Bronchial epithelial cell (primary cell): ENCODE measurements at regions not wholly inside any gene's neighbourhood (a gene's known extent, or its start where the extent isn't known, plus 50 kb on each side); places are given as distances from the start of the nearest gene placed in this dataset.

Experiments used
- DNase-seq: peaks from one replicate; pipeline ENCODE4 v3.0.0-alpha.2; 2010; ENCODE audit warnings: low read depth
- FAIRE-seq: peaks from 2 replicates; lab custom pipeline; 2011; peaks lifted over from hg19 to GRCh38; lab: Jason Lieb, UNC
- H3K27me3 ChIP-seq: 2 replicates; pipeline ENCODE4 v1.5.1; 2011; ENCODE audit warnings: low read length; ENCODE audit not compliant: control insufficient read depth, insufficient read depth
- H3K36me3 ChIP-seq: 2 replicates; pipeline ENCODE4 v1.5.1; 2011; ENCODE audit warnings: low read length; ENCODE audit not compliant: control insufficient read depth, insufficient read depth
- H3K4me3 ChIP-seq: 2 replicates; pipeline ENCODE4 v1.5.1; 2011; ENCODE audit warnings: mild to moderate bottlenecking, low read depth, low read length, control low read depth
- TF ChIP-seq, protein P1 (sequence below): IDR thresholded peaks from 2 replicates; pipeline ENCODE4 v1.5.1; 2011; ENCODE audit warnings: mild to moderate bottlenecking, moderate library complexity, low read length, control low read depth, inconsistent platforms; ENCODE audit not compliant: insufficient read depth, severe bottlenecking

DNA sequence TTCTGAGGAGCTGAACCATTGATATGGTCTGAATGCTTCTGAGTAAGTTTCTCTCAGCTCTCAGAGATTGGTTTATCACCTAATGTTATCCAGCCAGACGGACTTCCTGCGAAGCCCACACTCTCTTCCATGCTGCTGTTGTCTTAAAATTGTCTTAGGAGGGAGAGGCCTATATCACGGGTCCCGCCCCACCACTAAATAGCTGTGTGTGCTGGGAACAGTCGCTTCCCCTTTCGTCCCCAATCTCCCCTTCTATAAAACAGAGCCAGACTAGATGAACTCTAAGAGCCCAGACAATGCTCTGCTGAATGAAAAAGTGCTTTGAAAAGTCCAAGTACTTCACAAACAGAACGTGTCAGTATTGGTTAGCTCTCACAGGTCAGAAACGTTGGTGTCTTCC, 81.4 kb upstream of the AKIP1 start:
- no peaks in the 10 kb centered on the region for H3K27me3 ChIP-seq
- H3K4me3 ChIP-seq = no peak overlapping the region
- no peaks in the 10 kb centered on the region for H3K36me3 ChIP-seq
- TF ChIP-seq, protein P1, sequence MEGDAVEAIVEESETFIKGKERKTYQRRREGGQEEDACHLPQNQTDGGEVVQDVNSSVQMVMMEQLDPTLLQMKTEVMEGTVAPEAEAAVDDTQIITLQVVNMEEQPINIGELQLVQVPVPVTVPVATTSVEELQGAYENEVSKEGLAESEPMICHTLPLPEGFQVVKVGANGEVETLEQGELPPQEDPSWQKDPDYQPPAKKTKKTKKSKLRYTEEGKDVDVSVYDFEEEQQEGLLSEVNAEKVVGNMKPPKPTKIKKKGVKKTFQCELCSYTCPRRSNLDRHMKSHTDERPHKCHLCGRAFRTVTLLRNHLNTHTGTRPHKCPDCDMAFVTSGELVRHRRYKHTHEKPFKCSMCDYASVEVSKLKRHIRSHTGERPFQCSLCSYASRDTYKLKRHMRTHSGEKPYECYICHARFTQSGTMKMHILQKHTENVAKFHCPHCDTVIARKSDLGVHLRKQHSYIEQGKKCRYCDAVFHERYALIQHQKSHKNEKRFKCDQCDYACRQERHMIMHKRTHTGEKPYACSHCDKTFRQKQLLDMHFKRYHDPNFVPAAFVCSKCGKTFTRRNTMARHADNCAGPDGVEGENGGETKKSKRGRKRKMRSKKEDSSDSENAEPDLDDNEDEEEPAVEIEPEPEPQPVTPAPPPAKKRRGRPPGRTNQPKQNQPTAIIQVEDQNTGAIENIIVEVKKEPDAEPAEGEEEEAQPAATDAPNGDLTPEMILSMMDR = no peak
- no peak for FAIRE-seq
- DNase-seq = no peak

DNA sequence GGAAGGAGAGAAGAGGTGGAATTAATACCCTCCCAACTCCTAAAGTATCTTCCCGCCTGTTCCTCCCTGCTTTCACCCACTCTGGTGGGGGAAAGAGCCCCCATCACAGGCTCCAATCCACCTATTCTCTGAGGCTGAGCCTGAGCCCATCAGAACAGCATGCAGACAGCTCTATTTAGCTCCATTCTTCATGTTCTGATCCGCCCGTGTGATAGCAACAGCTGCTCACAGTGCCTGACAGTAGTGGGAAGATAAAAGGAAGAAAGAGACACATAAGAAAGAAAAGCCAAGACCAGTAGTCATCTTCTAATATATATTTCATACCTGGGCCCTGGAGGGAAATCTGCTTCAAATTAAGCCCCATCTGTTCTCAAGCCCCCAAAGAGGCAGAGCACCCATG, 80.3 kb upstream of the AKIP1 start:
- DNase-seq (no peak), FAIRE-seq (no peak)
- TF ChIP-seq, protein P1 = no peak
- Histone ChIP-seq H3K27me3 (no peaks in the 10 kb centered on the region), H3K36me3 (no peaks in the 10 kb centered on the region), H3K4me3 (no peak overlapping the region)

DNA sequence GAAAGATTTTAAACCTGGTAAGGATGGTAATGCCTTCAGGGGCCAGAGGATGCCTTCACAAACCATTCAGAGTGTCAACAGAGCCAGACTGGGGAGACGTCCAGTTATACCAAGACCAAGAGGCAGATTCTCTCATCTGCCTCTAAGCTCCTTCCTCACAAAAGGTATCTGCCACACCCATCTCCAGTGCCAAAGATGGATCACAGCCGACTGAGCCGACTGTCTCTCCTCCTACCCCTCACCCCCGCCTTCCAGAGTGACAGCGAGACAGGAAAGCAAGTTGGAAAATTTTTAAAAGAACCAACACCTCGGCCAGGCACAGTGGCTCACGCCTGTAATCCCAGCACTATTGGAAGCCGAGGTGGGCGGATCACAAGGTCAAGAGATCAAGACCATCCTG, 79.1 kb upstream of the AKIP1 start:
- H3K36me3 ChIP-seq = no peaks in the 10 kb centered on the region
- FAIRE-seq (no peak), DNase-seq (no peak)
- no peaks in the 10 kb centered on the region for H3K27me3 ChIP-seq
- TF ChIP-seq, protein P1 = no peak
- H3K4me3 ChIP-seq = no peak overlapping the region

DNA sequence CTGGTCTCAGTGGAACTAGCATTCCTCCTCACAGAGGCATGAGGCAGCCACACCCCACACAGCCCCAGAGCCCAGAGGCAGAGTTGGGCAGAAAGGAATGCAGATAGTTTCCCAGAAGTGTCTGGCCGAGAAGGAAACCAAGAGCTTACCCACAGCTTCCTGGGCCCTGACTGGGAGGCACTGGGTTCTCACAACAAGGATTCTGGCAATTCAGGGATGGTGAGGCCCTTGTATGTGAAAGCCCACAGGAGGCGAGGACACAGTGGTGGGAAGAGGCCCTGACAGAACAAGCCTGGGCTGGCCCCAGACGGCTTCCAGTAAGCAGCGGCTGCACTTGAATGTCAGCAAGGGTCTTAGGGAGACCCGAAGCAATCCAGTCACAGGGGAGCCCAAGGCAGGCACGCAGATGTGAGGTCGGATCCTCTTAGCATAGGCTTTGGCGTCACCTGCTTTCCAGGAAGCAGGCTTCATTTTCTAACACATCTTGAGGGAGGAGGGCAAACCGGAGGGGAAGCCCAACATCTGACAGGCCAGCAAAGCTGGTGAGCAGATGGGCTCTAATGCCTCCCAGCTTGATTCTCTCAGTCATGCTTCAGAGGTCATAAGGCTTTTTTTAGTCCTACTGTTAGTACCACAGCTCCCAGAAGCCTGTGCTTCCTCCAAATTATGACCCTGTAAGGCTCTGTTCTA, 78.3 kb upstream of the AKIP1 start:
- H3K36me3 ChIP-seq = no peaks in the 10 kb centered on the region
- no peak overlapping the region for H3K4me3 ChIP-seq
- H3K27me3 ChIP-seq = no peaks in the 10 kb centered on the region
- FAIRE-seq = peak; percentile 79
- DNase-seq = peak; percentile 80
- TF ChIP-seq, protein P1 = no peak

DNA sequence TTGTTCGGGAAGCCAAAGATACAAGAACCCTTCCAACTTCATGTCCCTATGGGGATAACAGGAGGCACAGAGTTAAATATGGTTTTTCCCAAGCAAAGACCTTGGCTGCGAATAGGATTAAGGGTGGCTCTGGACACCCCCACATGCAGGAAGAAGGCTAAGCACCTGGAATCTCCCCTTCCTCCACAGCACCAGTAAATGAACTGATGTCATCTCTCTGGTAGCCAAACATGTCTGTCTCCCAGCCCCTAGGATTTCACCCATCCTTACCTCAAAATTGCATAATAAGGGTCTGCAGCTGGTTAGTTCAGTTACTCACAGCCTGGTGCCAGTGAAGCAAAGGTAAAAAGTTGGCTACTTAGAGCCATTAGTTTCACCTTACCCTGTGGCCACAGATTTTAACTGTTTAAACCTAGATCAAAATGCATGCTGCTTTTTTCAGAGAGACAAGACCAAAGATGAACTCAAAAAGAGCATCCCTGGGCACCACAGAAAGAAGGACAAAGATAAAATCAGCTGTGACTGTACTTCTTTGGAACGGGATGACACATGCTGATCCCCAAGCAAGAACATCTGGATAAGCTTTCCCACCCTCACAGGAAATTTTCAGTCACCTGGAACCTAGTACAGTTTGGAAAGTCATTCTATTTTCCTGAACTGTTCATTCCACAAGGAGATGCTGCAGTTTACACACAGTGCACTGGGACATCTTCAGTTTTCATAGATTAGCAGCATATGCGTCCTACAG, 77.2 kb upstream of the AKIP1 start:
- FAIRE-seq = no peak
- no peaks in the 10 kb centered on the region for H3K36me3 ChIP-seq
- H3K4me3 ChIP-seq = no peak overlapping the region
- peak; percentile 84 for DNase-seq
- TF ChIP-seq, protein P1 = no peak
- H3K27me3 ChIP-seq = no peaks in the 10 kb centered on the region

DNA sequence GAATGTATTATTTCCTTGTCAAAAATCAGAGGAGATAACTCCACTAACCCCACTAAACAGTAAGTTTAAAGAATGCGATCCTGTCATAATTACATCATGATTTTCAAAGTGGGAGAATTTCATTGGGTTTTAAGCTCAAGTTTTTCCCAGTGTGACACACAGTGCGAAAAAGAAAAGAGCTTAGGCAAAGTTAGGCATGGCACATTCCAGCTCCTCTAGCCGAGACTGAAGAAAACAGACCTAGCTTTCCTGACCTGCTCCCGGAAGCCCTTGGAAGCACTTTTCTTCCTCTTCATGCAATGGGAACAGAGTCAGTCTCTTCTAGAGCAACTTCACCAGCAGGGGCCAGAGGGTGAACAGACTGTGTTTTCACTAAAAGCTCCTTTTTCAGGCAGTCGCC, 76.6 kb upstream of the AKIP1 start:
- Histone ChIP-seq H3K27me3 (no peaks in the 10 kb centered on the region), H3K36me3 (no peaks in the 10 kb centered on the region), H3K4me3 (no peak overlapping the region)
- TF ChIP-seq, protein P1 = no peak
- FAIRE-seq (no peak), DNase-seq (no peak)
